ENCODE measurements at regions not wholly inside any gene's neighbourhood (a gene's known extent, or its start where the extent isn't known, plus 50 kb on each side); places are given as distances from the start of the nearest gene placed in this dataset.
A peak's percentile ranks its signal among the peaks of the same experiment; 100 is the strongest.
"Not testable (repeated sequence)": the region's sequence is repeated elsewhere in the genome, so short reads cannot be mapped to it uniquely, and the experiment has no call there.

DNA sequence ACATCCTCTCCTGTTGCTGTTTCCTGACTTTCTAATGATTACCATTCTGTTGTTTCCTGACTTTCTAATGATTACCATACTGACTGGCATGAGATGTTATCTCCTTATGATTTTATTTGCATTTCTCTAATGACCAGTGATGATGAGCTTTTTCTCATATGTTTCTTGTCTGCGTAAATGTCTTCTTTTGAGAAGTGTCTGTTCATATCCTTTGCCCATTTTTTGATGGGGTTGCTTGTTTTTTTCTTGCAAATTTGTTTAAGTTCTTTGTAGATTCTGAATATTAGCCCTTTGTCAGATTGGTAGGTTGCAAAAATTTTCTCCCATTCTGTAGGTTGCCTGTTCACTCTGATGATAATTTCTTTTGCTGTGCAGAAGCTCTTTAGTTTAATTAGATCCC lies 1216.5 kb downstream of the BRINP3 start:
- DNase-seq, result not testable (repeated sequence)

DNA sequence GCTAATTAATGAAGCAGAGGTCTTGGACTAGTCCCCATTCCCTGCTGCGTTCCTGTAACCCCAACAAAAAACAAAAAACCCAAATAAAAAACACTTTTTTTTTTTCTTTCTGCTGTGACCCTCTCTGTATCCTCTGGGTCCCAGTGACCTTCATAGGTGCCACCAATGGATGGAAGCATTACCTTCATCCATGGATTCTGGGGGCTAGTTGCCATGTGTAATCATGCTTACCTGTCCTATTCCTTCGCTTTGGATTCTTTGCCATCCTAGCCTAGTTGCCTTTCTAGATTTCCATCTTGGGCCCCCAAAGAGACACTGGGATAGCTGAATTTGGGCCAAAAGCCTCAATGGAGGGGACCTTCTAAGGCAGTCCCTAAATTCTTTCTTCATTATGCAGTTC lies 1208.7 kb downstream of the BRINP3 start:
- DNase-seq, result peak; percentile 3

DNA sequence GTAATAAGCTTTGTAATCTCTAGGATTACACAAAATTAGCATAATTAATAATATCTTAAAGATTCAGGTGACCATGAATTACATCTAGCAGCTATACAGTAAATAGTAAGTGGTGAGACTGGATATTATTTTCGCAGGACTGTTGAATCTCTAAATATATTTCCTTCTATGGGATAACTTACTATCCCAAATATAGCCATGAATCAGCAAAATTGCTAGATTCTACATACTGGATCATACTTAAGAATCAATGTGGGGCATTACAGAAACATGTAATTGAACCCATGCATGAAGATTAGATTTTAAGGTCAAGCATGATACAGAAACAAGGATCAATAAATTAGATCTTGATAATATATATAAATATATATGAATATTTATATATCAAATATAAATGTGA lies 1203.4 kb downstream of the BRINP3 start:
- no peak for DNase-seq

DNA sequence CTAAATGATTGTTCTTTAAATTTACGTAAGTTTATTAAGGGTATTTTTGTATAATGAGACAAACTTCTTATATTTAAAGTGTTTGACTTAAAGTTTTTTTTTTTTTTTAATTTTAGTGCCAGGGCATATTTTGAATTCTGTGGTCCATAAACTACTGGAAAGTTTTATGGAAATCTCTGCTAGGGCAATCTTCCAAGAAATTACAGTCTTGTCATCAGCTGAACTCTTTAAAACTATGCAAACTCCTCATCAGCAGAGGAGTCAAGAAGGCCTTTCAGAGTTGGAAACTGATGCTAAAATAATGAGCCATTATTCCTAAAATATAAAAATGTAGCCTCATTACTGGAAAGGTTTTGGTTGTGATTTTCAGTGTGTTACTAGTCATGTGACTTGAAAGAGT lies 1201.9 kb downstream of the BRINP3 start:
- DNase-seq, result peak; percentile 21

DNA sequence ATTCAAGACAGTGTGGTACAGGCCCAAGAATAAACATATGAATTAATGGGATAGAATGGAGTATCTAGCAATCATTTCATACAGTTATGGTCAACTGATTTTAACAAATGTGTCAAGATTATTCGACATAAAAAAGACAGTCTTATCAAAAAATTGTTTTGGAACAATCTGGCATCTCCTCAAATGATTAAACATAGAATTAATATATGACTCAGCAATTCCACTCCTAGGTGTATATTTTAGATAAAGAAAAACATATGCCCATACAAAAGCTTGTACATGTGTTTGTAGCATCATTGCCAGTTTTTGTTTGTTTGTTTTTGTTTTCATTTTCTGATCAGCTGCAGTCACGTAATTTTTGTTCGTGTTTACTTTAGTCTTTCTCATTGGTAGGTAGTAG lies 1188.3 kb downstream of the BRINP3 start:
- no peak for DNase-seq

DNA sequence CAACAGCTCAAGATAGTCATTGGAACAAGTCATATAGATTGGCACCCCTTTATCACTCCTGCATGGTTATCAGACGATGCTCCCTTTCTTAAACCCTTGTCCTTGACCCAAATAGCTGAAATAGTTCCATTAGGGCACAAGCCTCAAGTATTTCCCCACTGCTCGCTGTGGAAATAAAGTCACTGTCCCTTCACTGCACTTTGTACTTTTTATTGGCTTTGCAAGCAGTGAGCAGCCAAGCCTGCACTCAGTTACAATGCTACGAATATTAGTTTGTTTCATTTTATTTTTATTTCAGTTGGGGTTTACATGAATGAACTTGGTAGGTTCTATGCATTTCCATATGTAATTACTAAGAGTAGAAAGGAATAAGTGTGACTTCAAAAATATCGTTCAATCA lies 1176.4 kb downstream of the BRINP3 start:
- DNase-seq, result no peak

DNA sequence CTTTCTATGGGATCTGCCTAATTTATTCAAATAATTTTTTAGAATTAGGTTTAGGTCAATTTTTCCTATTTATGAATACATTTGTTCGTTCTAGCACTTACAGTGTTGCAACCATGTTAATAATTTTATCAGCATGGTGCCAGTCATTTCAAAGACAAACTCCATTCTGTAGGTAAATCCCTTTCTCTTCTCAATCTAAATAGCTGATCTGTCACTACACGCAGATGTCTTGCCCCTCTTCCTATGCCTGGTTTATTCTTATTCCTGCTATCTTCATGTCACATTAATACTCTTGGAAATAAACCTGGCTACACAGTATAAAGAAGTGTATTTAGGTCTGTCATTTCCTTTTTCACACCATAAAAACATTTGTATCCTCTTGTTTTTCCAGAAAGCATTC lies 1172.4 kb downstream of the BRINP3 start:
- no peak for DNase-seq

DNA sequence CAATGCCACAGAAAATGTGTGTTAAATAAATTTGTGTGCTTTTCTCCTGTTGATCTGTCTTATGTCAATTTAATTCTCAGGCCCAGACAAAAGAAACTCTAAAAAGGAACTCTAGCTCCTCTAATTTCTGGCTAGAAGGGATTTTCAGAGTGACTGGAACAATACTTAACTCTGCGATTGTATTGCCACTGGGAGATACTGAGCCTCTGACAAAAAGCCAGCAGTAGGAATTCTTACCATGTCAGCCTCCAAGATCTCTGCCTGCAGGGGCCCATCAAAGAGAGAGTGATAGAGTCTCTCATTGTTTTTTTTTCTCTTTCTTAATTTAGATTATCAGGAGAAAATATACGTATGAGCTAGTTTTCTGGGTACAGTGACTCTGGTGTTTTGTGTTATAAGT lies 1165.7 kb downstream of the BRINP3 start:
- no peak for DNase-seq

DNA sequence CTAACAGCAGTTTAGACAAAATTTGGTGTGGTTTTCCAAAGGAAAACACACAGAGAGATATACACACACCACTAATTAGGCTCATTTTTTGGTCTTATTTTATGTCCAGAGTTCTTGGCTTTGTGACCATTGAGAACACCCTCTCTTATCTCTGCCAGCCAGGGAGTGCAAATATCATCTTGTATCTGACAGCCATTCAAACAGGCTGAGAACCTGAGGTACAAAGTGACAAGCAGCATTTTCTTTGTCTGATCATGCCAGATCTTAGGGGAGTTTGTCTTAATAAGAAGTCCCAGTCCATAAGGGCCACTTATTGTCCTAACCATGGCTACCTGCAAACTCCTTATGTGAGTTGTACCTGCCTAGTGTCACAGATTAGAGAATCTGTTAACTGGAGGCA lies 1165.2 kb downstream of the BRINP3 start:
- DNase-seq, result no peak

DNA sequence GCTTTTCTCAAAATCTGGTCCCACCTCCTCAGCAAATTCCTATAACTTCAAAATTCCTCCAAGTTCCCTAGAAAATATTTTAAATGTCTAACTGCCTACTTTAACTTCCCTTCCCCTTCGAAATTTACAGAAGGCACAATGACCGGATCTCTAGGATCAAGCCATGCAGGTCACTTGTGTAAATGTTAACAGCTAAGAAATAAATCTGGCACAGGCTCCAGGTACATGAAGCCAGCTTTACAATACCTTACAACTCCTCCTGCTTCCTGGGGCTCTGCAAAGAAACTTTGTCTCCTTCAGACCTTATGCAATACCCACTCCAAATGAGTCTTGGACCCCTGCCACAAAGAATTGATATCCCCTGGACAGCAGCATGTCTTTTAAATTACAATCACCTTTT lies 1164.2 kb downstream of the BRINP3 start:
- DNase-seq, result no peak

DNA sequence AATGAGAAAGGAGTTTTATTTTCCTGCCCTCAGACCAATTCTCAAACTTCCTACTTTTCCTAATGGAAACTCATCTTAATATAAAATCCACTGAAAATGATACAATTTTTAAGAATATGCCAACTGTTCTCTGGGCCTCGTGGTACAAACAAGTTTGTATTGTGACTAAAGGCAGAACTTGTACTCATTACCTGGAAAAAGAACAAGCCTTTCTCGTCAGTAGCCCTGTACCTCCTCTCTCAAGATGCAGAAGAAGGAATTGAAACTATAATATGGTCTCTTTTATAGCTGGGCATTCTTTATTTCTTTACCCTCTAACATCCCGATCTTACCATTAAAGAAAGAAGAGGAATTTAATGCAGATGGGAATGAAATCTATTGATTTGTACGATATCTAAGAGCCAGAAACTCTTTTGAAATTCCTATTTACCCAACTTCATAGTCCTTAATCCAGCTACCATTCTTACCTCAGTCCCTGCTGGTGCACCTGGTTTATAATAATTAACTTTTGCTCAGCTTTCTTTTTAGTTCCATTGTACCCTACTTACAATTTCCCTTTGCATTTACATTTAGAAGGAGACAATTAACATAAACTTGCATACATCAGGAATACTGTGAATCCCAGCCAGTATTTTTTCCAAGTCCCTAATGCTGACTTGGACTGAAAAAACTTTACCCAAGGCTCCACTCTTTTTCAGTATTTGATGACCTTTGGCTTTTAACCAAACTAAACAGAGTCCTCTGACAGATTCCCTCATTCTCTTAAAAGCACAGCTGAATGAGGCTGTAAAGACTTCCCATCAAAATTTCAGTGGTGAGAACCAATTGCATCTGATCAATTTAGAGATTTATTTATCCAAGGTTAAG lies 1162.4 kb downstream of the BRINP3 start:
- no peak for DNase-seq

DNA sequence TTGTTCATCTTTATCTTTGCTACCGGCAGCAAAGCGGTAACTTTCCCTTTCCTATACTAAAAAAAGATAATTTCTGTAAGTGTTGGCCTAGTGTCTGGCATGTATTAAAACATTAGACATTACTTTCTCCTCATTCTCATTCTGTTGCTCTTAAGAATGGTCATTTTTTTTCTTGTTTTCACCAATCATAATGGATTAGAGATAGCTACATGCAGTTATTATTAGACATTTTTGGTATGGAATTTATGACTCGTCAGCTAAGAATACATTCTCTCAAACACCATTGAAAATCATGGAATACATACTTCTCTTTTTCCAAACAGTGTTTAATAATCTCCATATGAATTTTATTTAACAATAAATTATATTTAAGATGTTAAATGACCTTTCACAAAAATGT lies 1154.6 kb downstream of the BRINP3 start:
- peak; percentile 78 for DNase-seq

DNA sequence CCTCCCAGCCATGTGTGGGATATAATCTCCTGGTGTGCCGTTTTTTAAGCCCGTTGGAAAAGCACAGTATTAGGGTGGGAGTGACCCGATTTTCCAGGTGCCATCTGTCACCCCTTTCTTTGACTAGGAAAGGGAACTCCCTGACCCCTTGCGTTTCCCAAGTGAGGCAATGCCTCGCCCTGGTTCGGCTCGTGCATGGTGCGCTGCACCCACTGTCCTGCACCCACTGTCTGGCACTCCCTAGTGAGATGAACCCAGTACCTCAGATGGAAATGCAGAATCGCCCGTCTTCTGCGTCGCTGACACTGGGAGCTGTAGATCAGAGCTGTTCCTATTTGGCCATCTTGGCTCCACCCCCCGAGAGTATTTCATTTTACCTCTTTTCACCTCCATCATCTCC lies 1146.6 kb downstream of the BRINP3 start:
- not testable (repeated sequence) for DNase-seq

DNA sequence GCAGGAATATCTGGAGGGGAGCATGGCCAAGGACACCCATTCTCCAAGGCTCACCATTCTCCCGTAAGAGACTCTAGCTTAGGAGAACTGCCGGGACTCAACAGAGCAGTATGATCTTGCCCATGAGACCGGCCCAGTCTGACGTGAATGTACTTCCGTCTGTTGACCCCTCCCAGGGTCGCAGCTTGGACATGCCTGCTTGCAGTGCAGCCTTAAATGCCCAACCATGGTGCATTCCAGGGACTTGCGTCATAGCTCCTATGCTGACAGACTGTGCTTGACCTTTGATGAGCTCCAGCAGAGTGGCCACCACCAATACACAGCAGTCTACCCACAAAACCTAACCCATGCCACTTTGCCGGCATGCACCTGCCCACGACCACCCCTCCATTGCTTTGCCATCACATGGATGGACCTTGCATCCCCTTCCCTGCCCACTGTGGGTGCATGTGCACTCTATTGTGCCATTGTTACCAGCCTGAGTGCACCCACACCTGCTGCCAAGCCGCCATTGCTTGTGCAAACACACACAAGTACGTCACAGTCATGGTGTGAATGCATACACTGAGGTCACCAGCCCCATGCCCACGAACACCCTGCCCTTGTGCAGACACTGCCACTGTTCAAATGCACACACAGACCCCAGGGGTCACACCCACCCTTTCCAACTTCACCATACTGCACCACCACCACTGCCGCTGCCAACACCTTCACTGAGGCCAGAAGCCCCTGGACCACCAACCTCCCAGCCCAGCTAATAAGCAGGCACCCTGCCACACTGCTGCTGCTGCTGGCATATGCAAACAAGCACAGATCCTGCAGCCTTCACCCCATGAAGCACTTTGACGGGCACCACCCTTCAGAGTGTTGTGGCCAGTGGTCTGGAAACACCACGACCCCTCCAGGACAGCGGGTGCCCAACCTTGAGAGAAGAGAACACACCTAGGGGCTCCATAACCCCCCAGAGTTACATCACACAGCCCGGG lies 1141.3 kb downstream of the BRINP3 start:
- DNase-seq, result no peak

DNA sequence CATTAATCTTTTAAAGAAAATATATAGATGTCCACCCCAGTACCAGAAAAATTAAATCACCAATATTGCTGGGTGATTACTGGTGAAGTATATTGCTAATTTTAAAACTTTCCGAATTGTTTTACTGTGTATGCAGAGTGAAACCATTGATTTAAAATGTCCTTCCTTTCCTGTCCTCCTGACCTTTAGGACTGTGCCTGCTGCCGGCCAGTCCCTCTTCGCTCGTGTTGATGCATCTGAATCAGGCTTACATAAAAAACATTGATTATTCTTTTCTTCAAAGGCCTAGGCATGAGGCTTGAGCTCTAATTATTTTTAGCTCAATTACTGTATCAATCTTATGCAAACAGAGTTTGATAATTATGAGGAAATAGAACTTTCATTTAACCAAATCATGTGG lies 1128.1 kb downstream of the BRINP3 start:
- no peak for DNase-seq

DNA sequence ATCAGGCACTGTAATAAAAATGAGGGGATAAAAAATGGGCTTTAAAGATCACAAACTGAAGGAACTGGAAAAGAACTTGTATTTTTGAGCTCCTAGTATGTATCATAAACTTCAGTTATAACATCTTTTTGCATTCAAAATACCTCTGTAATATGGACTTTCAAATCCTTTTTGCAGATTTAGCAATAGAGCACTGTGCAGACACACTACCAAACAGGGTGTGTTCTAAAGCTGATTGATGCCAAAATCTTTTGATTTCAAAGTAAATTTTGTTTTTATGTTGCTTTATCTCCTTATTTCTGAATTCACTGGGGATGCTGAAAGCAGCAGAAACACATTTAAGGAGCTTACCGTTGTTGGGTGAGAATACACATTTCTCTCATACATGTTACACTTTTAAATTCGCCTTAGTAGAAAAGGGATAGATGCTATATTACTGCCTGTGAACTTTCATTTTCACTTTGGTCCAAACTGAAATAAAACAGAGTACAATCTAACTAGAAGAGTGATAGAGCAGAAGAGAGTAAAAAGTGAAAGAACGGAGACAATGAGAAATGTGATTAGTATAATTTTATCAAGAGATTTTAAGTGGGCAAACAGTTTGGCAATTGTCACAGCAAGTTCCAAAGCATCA lies 1126.6 kb downstream of the BRINP3 start:
- DNase-seq, result no peak

DNA sequence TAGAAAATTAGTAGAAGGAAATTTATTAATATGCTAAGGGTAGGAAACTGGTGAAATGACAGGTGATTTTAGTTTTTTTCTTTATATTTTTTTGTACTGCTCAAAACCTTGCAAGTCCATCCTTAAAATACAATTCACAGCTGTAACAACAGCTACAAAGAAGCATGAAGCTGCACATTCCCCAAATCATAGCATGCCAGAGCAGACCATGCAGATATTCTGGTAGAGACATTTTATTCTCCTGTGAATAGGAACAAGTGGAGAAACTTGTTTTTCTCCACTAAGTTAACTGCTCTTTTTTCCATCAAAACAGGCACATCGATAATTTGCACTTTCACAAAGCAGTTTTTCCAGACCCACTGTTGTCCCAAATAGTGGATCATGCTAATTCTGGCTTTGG lies 1125.7 kb downstream of the BRINP3 start:
- no peak for DNase-seq

DNA sequence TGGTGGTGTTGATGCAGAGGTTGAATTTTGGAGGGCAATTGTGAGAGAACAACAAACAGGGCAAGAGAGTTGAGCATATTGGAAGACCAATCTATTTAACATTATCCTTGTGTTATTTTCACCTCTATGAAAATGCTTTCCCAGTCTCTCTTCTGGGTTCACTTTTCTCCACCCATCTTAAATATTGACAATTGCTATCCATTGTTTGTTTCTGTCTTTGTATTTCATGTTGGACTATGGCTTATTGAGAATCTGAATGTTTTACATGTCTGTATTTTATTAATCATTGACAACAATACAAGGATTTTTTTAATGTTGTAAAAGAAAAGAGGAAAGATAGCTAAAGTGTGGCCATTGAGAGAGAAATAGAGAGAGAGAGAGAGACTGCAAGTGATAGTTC lies 1121.5 kb downstream of the BRINP3 start:
- DNase-seq, result no peak

DNA sequence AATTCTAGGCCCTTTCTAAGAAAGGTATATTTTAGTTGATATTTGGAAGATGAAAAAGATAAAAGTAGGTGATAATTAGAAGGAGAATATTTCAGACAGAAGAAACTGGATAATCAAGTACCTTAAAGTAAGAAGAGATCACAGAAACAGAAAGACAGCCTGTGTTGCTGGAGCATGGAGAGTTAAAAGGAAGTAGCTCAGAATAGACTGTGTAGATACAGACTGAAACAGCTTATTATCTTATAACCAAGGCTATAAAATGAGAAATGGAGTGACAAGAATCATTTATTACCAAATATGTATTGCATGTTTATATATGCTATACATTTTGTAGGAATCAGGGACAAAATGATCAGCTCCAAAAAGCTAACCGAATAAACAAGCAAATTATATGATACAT lies 1120.3 kb downstream of the BRINP3 start:
- no peak for DNase-seq

DNA sequence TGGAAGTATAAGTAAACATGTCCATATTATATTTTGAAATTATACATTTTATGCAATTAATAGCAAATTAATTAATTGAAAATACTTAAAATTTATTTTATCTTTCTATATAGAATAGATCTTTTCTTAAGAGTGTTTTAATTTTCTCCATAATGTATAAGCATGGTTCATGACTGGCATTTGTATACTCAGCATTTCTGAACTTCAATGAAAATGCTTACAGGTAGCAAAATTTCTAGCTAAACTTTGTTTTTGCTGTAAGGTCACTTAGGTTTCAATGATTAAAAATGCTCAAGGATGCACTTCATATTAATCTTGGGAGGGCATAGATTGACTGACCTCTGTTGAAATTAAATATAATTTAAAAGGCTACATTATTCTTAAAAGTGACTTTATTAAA lies 1108.1 kb downstream of the BRINP3 start:
- no peak for DNase-seq

DNA sequence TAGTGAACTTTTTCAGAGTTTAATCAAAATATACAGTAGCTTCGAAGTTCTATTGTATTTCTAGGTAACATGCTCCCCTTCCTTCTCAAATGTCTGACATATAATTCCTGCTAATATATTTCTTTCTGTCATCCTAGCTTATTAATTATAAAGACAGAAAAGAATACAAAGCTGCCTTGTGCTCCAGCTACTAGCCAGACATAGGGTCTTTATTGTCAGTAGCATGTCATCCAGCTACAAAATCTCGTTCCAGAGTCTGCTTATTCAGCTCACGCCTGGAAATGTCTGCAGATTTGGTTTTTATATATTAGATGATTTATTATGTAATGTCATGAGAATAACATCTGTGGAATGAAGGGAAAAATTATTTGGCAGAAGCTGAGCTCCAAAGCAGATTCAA lies 1102.8 kb downstream of the BRINP3 start:
- DNase-seq, result no peak

DNA sequence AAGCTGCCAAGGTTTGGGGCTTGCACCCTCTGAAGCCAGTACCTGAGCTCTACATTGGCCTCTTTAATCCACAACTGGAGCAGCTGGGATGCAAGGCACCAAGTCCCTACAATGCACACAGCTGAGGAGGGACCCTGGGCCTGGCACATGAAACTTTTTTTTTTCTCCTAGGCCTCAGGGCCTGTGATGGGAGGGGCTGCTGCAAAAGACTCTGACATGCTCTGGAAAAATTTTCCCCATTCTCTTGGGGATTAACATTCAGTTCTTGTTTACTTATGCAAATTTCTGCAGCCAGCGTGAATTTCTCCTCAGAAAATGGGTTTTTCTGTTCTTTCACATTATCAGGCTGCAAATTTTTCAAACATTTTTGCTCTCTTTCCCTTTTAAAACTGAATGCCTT lies 1072.2 kb downstream of the BRINP3 start:
- peak; percentile 18 for DNase-seq

DNA sequence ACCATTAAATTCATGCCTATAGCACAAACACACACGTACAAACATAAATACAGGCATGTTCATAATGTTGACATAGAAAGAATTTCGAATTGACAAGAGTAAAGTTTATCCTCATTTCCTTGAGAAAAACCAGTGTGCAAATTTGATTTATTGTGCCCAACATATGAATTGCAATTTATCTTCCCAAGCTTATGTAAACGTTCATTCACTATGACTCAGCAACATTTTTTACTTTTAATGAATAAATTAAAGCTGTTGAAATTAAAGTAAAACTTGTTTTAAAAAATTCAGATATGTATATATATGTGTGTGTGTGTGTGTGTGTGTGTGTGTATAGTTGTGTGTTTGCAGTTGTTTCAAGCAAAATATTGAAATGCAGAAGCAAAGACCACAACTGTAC lies 1067.9 kb downstream of the BRINP3 start:
- no peak for DNase-seq

Data from fibroblast of skin of back (primary cell).